ENCODE measurements at regions not wholly inside any gene's neighbourhood (a gene's known extent, or its start where the extent isn't known, plus 50 kb on each side); places are given as distances from the start of the nearest gene placed in this dataset.
A peak's percentile ranks its signal among the peaks of the same experiment; 100 is the strongest.

DNA sequence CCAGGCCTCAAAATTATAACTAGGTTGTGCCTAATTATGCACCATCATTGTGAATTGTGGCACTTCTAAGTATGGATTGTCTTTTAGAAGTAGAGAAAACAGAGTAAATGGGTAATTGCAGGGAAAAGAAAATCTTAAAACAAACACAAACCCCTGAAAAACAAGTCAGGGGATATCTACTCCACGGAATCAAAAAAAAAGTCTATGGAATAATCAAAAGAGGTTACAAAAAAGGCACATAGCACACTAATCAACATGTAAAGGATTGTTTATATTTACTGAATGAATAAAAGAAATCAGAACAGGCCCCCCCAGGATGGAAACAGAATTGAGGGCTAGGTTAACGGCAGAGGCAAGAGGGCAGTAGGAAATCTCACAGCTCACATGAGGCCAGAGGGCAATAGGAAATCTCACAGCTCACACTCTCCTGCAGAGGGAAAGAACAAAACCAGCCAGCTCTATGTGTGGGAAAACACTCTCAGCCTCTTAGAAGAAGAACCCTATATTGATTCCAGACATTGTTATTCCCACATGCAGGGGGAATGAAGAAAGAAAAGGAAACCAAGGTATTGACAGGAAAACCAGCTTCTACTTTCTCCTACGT lies 72.7 kb upstream of the FNDC3B start:
- TF ChIP-seq, protein P1, sequence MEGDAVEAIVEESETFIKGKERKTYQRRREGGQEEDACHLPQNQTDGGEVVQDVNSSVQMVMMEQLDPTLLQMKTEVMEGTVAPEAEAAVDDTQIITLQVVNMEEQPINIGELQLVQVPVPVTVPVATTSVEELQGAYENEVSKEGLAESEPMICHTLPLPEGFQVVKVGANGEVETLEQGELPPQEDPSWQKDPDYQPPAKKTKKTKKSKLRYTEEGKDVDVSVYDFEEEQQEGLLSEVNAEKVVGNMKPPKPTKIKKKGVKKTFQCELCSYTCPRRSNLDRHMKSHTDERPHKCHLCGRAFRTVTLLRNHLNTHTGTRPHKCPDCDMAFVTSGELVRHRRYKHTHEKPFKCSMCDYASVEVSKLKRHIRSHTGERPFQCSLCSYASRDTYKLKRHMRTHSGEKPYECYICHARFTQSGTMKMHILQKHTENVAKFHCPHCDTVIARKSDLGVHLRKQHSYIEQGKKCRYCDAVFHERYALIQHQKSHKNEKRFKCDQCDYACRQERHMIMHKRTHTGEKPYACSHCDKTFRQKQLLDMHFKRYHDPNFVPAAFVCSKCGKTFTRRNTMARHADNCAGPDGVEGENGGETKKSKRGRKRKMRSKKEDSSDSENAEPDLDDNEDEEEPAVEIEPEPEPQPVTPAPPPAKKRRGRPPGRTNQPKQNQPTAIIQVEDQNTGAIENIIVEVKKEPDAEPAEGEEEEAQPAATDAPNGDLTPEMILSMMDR (IDR thresholded peaks at IDR 0.05): no peak
- Histone ChIP-seq H3K27ac (peak overlapping the region in 1 of 2 donors; percentile 30), H3K4me3 (no peak overlapping the region)
- no peak for DNase-seq (ENCODE audit: low spot score)

DNA sequence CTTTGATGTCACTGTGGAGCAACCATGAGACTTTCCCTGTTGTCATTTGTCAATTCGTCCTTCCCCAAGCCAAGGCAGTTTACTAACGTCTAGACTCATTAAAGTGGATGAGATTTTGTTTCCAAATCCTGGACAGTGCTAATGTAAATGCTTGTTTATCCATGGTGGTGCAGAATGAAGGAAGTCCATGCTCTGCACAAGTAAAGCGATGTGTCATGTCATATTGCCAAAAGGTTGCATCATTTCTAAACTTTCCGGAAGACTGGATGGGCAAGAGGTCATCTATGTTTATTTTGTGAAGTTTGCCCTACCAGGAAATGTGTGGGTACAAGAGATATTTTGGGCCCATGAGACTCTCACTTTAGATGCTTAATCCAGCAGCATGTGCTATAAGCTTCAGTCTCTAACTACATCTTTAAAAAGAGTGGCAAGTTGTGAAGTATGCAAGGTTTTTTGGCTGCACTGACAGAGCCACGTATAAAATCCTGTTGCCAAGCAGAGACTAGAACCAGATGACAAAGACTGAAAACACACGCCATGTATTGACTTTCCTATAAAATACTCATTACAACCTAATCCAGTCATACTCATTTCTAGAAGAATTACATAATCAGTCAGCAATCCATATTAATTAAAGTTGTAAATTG lies 72.1 kb upstream of the FNDC3B start:
- TF ChIP-seq, protein P1 (IDR thresholded peaks at IDR 0.05): no peak
- peak overlapping the region; percentile 14 for H3K4me3 ChIP-seq
- H3K27ac ChIP-seq: peak overlapping the region; percentile 15 to 30
- no peak for DNase-seq (ENCODE audit: low spot score)

DNA sequence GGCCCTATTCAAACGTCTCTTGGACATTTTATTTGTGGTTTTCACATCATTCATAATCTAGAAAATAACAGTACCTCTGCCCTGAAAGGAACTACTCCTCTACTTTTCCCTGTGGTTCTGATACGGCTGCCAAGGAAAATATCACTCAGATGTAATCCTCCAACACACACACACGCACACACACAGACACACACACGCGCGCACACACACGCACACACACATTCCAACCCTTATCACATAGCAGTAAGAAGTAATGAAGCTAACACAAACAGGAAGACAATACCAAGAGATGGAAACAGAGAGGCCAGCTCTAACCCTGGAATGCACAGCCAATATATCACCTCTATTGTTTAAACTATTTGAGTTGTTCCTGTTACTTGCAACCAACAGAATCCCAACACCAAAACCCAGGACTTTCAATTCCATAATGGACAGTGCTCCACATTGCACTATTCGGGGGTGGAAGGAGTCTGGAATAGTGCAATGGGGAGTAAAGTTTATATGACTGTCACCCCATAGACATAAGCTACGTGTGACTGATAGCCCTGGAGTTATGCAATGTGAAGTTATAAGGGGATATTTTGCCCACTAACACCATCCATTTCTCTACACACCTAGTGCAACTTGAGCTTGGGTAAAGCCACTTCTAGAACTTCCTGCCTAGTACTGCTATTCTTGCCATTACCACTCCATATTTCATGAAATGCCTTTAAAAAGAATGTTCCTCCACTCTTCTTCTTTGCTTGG lies 71.3 kb upstream of the FNDC3B start:
- peak overlapping the region; percentile 15 to 30 for H3K27ac ChIP-seq
- H3K4me3 ChIP-seq: no peak overlapping the region
- DNase-seq (ENCODE audit: low spot score): no peak
- TF ChIP-seq, protein P1 (IDR thresholded peaks at IDR 0.05): no peak

DNA sequence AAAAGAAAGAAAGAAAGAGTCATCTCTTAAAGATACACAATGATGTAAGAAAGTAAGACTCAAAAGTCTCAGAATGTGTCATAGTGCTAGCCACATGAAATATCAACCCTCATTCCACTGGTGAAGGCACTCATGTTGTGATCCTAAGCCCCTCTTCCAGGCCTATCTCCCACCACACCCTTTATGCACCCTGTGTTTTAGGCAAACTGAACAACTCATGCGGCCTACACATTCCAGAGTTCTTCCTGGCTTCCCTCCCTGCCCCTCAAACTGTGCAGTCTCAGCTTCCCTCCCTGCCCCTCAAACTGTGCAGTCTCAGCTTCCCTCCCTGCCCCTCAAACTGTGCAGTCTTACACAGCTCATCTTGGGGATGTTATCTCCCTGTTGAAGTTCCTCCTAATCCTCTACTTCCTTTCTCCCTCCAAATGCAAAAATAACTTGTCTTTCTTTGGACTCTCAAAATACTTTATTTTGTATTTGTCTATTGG lies 69.0 kb upstream of the FNDC3B start:
- H3K4me3 ChIP-seq: no peak overlapping the region
- H3K27ac ChIP-seq: peak overlapping the region in 1 of 2 donors; percentile 8
- TF ChIP-seq, protein P1 (IDR thresholded peaks at IDR 0.05): no peak
- DNase-seq (ENCODE audit: low spot score): no peak

DNA sequence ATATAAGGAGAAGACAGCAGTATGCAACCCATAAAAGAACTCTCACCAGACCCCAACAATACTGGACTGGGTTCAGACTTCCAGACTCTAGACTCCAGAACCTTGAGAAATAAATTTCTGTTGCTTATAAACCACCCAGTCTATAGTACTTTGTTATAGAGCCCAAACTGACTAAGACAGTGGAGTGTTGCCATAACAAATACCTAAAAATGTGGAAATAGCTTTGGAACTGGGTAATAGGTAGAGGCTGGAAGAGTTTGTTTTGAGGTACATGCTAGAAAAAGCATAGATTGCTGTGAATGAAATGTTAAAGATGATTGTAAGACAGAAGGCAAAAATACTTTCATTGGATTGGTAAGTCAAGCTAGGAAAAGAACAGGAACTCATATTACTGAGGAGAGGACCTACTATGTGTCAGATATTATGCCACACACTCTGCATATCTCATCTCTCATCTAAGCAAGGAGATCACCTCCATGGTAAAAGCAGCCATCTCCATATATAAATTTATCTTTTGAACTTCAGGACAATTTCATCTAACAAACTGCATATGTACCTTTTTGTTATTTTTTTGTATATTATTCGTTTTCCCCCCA lies 67.4 kb upstream of the FNDC3B start:
- TF ChIP-seq, protein P1 (IDR thresholded peaks at IDR 0.05): no peak
- DNase-seq (ENCODE audit: low spot score): no peak
- H3K4me3 ChIP-seq: no peak overlapping the region
- H3K27ac ChIP-seq: no peak overlapping the region

DNA sequence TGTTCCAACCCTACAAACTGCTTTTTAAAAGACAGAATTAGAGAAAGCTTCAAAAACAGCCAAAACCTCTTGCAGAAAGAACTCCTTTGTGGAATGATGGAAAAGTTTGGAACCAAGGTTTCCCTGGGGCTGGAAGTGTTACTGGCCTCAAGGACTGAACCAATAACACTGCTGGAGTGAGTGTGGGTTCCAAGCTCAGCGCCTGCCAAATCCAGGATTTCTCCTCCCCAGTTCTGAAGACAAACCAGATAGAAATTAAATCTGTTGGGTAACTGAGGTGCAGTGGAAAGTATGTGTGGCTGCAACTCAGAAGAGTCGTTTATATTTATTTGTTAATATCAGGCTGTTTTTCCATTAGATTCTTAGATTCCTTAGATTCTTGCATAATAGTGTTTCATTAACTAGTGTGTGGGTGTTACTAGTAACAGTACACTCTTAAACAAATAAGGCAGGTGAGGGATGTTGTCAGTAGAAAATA lies 66.5 kb upstream of the FNDC3B start:
- no peak overlapping the region for H3K4me3 ChIP-seq
- no peak overlapping the region for H3K27ac ChIP-seq
- TF ChIP-seq, protein P1 (IDR thresholded peaks at IDR 0.05): no peak
- DNase-seq (ENCODE audit: low spot score): no peak
